BE2C (cell line): ENCODE measurements at regions not wholly inside any gene's neighbourhood (a gene's known extent, or its start where the extent isn't known, plus 50 kb on each side); places are given as distances from the start of the nearest gene placed in this dataset.

Experiments
- DNase-seq: peaks from one replicate; pipeline ENCODE4 v3.0.0-alpha.2; 2020
- H3K27me3 ChIP-seq: fragments of 250-450 bp; sonication (Bioruptor Pico); 2 replicates; pipeline ENCODE4 v1.5.1; 2020; ENCODE audit warnings: mild to moderate bottlenecking
- H3K36me3 ChIP-seq: fragments of 250-450 bp; sonication (Bioruptor Pico); 2 replicates; pipeline ENCODE4 v1.5.1; 2020; ENCODE audit warnings: mild to moderate bottlenecking
- H3K4me1 ChIP-seq: fragments of 250-450 bp; sonication (Bioruptor Pico); 2 replicates; pipeline ENCODE4 v1.5.1; 2020
- H3K4me3 ChIP-seq: 2 replicates; pipeline ENCODE4 v1.5.1; 2011; ENCODE audit warnings: low read depth, low read length
- H3K9me3 ChIP-seq: fragments of 250-450 bp; sonication (Bioruptor Pico); 2 replicates; pipeline ENCODE4 v1.5.1; 2020
- CTCF ChIP-seq: IDR thresholded peaks from 2 replicates; pipeline ENCODE4 v1.5.1; 2012; ENCODE audit warnings: mild to moderate bottlenecking, low read depth, low read length

GRCh38 chr21:35169574-35169973 lies 120.5 kb upstream of the RUNX1 start:
- no peak for TF ChIP-seq CTCF
- H3K9me3 ChIP-seq: peaks cover 3% of the 10 kb centered on the region; the same call in 1 of the 2 replicates
- no peaks in the 10 kb centered on the region for H3K27me3 ChIP-seq
- no peak overlapping the region for H3K4me3 ChIP-seq
- no peak for DNase-seq
- H3K4me1 ChIP-seq: no peaks in the 10 kb centered on the region
- H3K36me3 ChIP-seq: no peaks in the 10 kb centered on the region

- Histone ChIP-seq H3K4me1 (no peaks in the 10 kb centered on the region), H3K36me3 (no peaks in the 10 kb centered on the region), H3K4me3 (no peak overlapping the region), H3K9me3 (peaks cover 3% of the 10 kb centered on the region; the same call in 1 of the 2 replicates), H3K27me3 (no peaks in the 10 kb centered on the region)
- no peak for DNase-seq
- no peak for TF ChIP-seq CTCF
Observed at GRCh38 chr21:35168735-35169134, 119.6 kb upstream of the RUNX1 start.

GRCh38 chr21:35164971-35165483 lies 115.9 kb upstream of the RUNX1 start:
- H3K4me1 ChIP-seq: no peaks in the 10 kb centered on the region
- H3K4me3 ChIP-seq: no peak overlapping the region
- H3K27me3 ChIP-seq: no peaks in the 10 kb centered on the region
- peaks cover 3% of the 10 kb centered on the region for H3K9me3 ChIP-seq
- no peak for TF ChIP-seq CTCF
- no peaks in the 10 kb centered on the region for H3K36me3 ChIP-seq
- no peak for DNase-seq

GRCh38 chr21:35164380-35164779 lies 115.3 kb upstream of the RUNX1 start:
- H3K36me3 ChIP-seq: no peaks in the 10 kb centered on the region
- no peak overlapping the region for H3K4me3 ChIP-seq
- no peaks in the 10 kb centered on the region for H3K27me3 ChIP-seq
- no peaks in the 10 kb centered on the region for H3K4me1 ChIP-seq
- TF ChIP-seq CTCF: no peak
- peaks cover 3% of the 10 kb centered on the region for H3K9me3 ChIP-seq
- no peak for DNase-seq

- H3K9me3 ChIP-seq: peaks cover 3% of the 10 kb centered on the region
- H3K4me1 ChIP-seq: no peaks in the 10 kb centered on the region
- DNase-seq: no peak
- H3K36me3 ChIP-seq: no peaks in the 10 kb centered on the region
- H3K27me3 ChIP-seq: no peaks in the 10 kb centered on the region
- TF ChIP-seq CTCF: no peak
- no peak overlapping the region for H3K4me3 ChIP-seq
Observed at GRCh38 chr21:35163411-35163810, 114.3 kb upstream of the RUNX1 start.

GRCh38 chr21:35162831-35163230 lies 113.7 kb upstream of the RUNX1 start:
- Histone ChIP-seq H3K36me3 (no peaks in the 10 kb centered on the region), H3K9me3 (peaks cover 3% of the 10 kb centered on the region), H3K27me3 (no peaks in the 10 kb centered on the region), H3K4me1 (no peaks in the 10 kb centered on the region), H3K4me3 (no peak overlapping the region)
- DNase-seq: no peak
- no peak for TF ChIP-seq CTCF
